Right renal pelvis (tissue), 4 donors: ENCODE measurements at regions not wholly inside any gene's neighbourhood (a gene's known extent, or its start where the extent isn't known, plus 50 kb on each side); places are given as distances from the start of the nearest gene placed in this dataset.
"Not testable (repeated sequence)": the region's sequence is repeated elsewhere in the genome, so short reads cannot be mapped to it uniquely, and the experiment has no call there.

ENCODE experiments used
- DNase-seq, 4 donors: peaks; one replicate each; pipeline ENCODE4 v3.0.0-alpha.2; 2013; ENCODE audit warnings: low read depth in 4 of 4, low spot score in 3 of 4, missing footprints in 1 of 4

GRCh38 chr5:163248333-163248732 is 189.1 kb upstream of the CCNG1 start:
- no peak for DNase-seq

GRCh38 chr5:163248871-163249270 is 188.5 kb upstream of the CCNG1 start:
- no peak for DNase-seq

- no peak for DNase-seq
These were observed 184.4 kb upstream of the CCNG1 start for GRCh38 chr5:163252950-163253349.

- no peak for DNase-seq
These were observed 177.9 kb upstream of the CCNG1 start for GRCh38 chr5:163259495-163259894.

- no peak for DNase-seq
These were observed 176.9 kb upstream of the CCNG1 start for GRCh38 chr5:163260471-163260870.

- no peak for DNase-seq
These were observed 176.4 kb upstream of the CCNG1 start for GRCh38 chr5:163260961-163261360.

GRCh38 chr5:163261647-163262269 is 175.6 kb upstream of the CCNG1 start:
- no peak for DNase-seq

- DNase-seq: not testable (repeated sequence)
These were observed 171.1 kb upstream of the CCNG1 start for GRCh38 chr5:163266249-163266648.

GRCh38 chr5:163269624-163270023 is 167.8 kb upstream of the CCNG1 start:
- peak in 1 of 4 donors; percentile 3 for DNase-seq

GRCh38 chr5:163276466-163276865 is 160.9 kb upstream of the CCNG1 start:
- DNase-seq: no peak

- not testable (repeated sequence) for DNase-seq
These were observed 156.5 kb upstream of the CCNG1 start for GRCh38 chr5:163280897-163281296.

GRCh38 chr5:163281512-163281911 is 155.9 kb upstream of the CCNG1 start:
- no peak for DNase-seq

- DNase-seq: no peak
These were observed 143.6 kb upstream of the CCNG1 start for GRCh38 chr5:163293836-163294235.

GRCh38 chr5:163303718-163304117 is 133.7 kb upstream of the CCNG1 start:
- DNase-seq: no peak

GRCh38 chr5:163305655-163306054 is 131.7 kb upstream of the CCNG1 start:
- no peak for DNase-seq

GRCh38 chr5:163306421-163306820 is 131.0 kb upstream of the CCNG1 start:
- no peak for DNase-seq

GRCh38 chr5:163309914-163310313 is 127.5 kb upstream of the CCNG1 start:
- DNase-seq: no peak

GRCh38 chr5:163310997-163311396 is 126.4 kb upstream of the CCNG1 start:
- DNase-seq: no peak

GRCh38 chr5:163312598-163312997 is 124.8 kb upstream of the CCNG1 start:
- DNase-seq: no peak

GRCh38 chr5:163313049-163313448 is 124.3 kb upstream of the CCNG1 start:
- not testable (repeated sequence) for DNase-seq

- not testable (repeated sequence) for DNase-seq
These were observed 121.0 kb upstream of the CCNG1 start for GRCh38 chr5:163316374-163316773.

- no peak for DNase-seq
These were observed 118.7 kb upstream of the CCNG1 start for GRCh38 chr5:163318707-163319106.

GRCh38 chr5:163321511-163321910 is 115.9 kb upstream of the CCNG1 start:
- no peak for DNase-seq
